Renal cortical epithelial cell (primary cell): ENCODE measurements at regions not wholly inside any gene's neighbourhood (a gene's known extent, or its start where the extent isn't known, plus 50 kb on each side); places are given as distances from the start of the nearest gene placed in this dataset.
"Not testable (repeated sequence)": the region's sequence is repeated elsewhere in the genome, so short reads cannot be mapped to it uniquely, and the experiment has no call there.

ENCODE experiments used
- DNase-seq: peaks from one replicate; pipeline ENCODE4 v3.0.0-alpha.2; 2011; ENCODE audit warnings: low read depth

- DNase-seq, result no peak
Observed at GRCh38 chr9:107793541-107793940, 304.0 kb upstream of the KLF4 start.

DNA sequence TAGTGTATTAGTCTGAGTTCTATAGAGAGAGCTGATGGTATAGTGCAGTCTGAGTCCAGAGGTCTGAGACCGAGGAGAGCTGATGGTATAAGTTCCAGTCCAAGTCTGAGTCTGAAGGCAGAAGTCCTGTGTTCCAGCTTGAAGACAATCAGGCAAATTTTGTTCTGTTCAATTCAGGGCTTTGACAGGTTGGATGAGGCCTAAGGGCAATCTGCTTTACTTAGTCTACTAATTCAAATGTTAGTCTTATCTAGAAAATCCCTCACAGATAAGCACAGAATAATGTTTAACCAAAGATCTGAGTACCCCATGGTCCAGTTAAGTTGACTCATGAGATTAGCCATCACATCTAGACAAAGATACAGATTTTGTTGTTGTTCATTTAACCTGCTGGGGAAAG, 303.0 kb upstream of the KLF4 start:
- DNase-seq, result no peak

GRCh38 chr9:107792006-107792405, 302.4 kb upstream of the KLF4 start:
- no peak for DNase-seq

DNA sequence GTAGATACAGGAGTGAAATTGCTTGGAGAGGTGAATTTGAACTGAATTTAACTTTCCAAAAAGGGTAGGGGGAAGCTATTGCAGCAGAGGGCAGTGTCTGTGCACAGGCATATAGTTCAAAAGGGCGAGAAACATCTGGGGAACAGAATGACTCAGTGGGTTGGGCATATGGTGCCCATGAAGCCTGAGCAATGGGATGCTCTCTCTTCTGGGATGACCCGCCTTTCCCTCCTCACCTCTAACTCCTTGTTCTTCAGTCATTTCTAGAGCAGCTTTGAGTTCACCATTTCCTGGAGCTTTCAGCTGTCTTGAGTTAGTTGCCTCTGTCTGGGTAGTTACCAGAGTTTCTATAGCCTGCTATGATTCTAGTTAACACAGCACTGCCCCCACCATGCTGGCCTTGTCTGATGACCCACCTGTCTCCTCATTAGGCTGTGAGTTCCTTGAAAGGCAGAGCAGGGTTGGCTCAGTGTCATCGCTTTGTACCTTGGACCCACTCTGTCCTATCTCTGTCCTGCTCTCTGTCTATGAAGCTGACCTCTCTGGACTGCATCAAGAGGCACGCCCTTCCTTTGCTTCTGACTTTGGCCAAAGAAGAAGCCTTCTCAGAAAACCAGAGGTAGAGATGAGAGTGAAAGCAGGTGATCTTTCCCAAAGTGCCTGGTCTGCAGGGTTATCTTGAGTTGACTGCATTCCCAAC, 299.6 kb upstream of the KLF4 start:
- no peak for DNase-seq

GRCh38 chr9:107786561-107786960, 297.0 kb upstream of the KLF4 start:
- no peak for DNase-seq

GRCh38 chr9:107784235-107784958, 294.8 kb upstream of the KLF4 start:
- DNase-seq, result peak; percentile 38

GRCh38 chr9:107782789-107783188, 293.2 kb upstream of the KLF4 start:
- no peak for DNase-seq

DNA sequence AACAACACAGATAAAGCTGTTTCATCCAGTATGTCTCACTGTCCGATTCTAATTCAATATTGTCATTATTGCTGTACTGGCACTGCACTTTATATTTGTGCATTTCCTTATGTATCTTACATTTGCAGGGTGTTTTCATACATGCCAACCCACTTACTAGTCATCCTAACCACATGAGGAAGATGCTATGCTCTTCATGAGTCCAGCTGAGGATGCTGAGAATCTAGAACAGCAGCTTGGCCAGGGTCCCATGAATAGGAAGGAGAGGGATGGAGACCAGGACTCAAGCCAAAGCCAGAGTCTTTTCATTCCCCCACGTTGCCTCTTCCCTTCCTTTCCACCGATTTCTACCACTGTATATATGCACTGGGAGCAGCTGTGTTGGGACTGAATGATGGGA, 292.8 kb upstream of the KLF4 start:
- no peak for DNase-seq

GRCh38 chr9:107780960-107781359, 291.4 kb upstream of the KLF4 start:
- DNase-seq, result peak; percentile 3

DNA sequence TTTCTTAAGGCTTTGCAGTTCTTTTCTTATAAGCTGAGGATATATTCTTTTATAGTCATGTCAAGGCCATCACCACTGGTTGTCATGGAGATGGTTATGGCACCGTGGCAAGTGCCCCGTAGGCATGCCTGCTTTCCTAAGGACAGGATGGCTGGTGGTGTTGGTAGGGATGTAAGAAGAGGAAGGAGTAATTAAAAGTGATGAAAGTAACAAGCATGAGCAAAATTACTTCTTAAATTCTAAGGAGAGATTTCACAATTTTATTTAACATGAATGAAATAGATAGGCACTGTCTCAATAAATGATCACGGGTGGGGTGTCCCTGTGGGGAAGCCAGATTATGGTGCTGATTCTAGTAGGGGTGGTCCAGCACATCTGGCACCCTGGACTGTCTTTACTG, 290.2 kb upstream of the KLF4 start:
- no peak for DNase-seq

DNA sequence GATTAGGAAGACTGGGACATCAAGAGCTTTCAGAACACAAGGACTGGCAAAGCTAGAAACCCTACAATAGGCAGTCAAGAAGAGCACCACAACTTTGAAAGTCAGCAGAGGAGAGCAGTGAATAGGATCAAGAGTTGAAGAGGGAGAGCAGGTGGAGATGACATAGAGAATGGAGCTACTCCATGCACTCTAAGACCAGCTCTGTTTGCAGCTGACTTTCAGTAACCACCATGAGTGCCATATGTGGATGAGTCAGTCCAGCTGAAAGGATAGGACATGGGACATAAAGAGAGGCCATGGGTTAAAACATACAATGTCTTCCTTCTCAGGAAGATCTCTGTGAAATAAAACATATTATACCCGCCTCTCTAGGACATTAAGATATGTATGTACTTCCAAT, 289.1 kb upstream of the KLF4 start:
- no peak for DNase-seq

DNA sequence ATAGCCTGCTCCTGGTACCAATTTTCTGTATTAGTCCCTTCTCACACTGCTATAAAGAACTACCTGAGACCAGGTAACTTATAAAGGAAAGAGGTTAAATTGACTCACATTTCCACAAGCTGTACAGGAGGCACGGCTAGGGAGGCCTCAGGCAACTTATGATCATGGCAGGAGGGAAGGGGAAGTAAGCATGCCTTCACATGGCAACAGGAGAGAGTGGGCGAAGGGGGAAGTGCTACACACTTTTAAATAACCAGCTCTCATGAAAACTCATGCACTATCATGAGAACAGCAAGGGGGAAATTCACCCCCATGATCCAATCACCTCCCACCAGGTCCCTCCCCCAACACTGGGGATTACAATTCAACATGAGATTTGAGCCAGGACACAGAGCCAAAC, 284.5 kb upstream of the KLF4 start:
- DNase-seq, result not testable (repeated sequence)

- DNase-seq, result no peak
Observed at GRCh38 chr9:107772988-107773387, 283.4 kb upstream of the KLF4 start.

DNA sequence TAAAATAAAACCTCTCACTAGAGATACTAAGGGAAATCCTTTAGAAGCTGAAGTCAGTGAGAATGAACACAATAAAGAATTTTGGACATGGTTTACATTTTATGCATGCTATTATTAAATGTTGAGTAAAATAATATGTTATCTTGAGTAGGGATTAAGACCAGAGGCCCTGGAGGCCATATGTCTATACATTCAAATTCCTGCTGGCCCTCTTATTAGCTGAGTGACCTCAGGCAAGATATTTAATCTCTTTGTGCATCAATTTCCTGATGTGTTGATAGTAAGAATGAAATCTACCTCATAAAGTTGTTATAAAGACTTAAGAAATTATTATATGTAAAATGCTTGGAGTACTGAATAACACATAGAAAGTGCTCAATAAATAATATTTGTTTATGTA, 281.1 kb upstream of the KLF4 start:
- DNase-seq, result no peak

- DNase-seq, result no peak
Observed at GRCh38 chr9:107768224-107768623, 278.7 kb upstream of the KLF4 start.

GRCh38 chr9:107767711-107768110, 278.1 kb upstream of the KLF4 start:
- no peak for DNase-seq

GRCh38 chr9:107763469-107763868, 273.9 kb upstream of the KLF4 start:
- not testable (repeated sequence) for DNase-seq

DNA sequence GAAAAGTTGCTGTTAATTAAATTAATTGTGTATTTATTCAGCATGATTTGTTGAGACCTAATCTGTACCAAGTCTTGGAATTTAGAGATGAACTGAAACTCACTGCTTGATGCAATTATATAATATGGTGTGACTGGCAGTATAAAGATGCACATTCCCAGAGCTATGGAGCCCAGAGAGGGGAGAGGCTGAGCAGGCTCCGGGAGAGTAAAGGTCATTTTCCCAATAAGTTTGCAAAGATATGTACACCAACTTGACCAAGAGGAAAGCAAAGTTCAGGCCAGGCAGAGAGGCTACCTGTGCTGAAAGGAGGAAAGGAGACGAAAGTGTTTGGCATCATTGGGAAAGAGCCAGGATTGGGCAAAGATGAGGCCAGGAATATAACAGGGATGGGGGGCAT, 271.7 kb upstream of the KLF4 start:
- DNase-seq, result no peak

- no peak for DNase-seq
Observed at GRCh38 chr9:107760469-107761242, 271.1 kb upstream of the KLF4 start.

DNA sequence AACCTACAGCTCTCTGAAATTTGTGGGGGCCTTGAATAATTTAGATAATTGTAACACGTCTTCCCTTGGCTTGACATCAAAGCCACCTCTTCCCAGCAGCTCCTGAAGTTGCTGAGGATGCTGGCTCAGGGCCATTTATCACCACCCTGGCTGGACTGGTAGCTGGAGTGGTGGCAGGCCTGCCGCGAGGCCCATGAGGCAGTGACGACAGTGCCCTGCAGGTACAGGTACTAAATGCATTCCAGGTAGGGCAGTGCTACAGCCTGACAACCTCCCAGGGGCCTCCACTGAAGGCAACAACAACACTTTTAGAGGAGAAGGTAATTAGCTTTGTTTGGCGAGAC, 270.2 kb upstream of the KLF4 start:
- DNase-seq, result no peak

- no peak for DNase-seq
Observed at GRCh38 chr9:107759009-107759822, 269.6 kb upstream of the KLF4 start.

DNA sequence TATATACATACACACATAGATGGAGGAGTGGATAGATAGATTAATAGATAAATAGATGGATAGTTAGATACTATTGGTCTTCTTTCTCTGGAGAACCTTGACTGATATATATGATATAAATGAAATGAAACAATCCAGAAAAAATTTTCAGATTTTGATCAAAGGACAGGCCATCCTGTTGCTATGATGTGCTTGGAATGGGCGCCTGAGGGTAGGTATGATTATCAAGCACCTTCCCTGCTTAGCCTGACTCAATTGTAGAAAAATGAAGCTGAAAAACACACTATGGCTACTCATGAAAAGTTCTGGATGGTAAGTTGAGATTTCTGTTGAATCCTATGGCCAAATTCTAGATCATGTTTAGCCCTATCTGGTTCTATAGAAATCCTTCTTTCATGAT, 266.5 kb upstream of the KLF4 start:
- DNase-seq, result no peak
